Epithelial cell of esophagus (primary cell): ENCODE measurements at regions not wholly inside any gene's neighbourhood (a gene's known extent, or its start where the extent isn't known, plus 50 kb on each side); places are given as distances from the start of the nearest gene placed in this dataset.
"Not testable (repeated sequence)": the region's sequence is repeated elsewhere in the genome, so short reads cannot be mapped to it uniquely, and the experiment has no call there.

ENCODE experiments used
- DNase-seq: peaks from one replicate; pipeline ENCODE4 v3.0.0; 2010; ENCODE audit warnings: low read depth
- H3K4me3 ChIP-seq: 2 replicates; pipeline ENCODE4 v1.5.1; 2011; ENCODE audit warnings: mild to moderate bottlenecking, low read length, control low read depth
- TF ChIP-seq, protein P1 (sequence below): IDR thresholded peaks from 2 replicates; pipeline ENCODE4 v1.5.1; 2011; ENCODE audit warnings: low read depth, mild to moderate bottlenecking, low read length, control low read depth, inconsistent platforms; ENCODE audit not compliant: insufficient read depth; ENCODE audit errors: missing control alignments

DNA sequence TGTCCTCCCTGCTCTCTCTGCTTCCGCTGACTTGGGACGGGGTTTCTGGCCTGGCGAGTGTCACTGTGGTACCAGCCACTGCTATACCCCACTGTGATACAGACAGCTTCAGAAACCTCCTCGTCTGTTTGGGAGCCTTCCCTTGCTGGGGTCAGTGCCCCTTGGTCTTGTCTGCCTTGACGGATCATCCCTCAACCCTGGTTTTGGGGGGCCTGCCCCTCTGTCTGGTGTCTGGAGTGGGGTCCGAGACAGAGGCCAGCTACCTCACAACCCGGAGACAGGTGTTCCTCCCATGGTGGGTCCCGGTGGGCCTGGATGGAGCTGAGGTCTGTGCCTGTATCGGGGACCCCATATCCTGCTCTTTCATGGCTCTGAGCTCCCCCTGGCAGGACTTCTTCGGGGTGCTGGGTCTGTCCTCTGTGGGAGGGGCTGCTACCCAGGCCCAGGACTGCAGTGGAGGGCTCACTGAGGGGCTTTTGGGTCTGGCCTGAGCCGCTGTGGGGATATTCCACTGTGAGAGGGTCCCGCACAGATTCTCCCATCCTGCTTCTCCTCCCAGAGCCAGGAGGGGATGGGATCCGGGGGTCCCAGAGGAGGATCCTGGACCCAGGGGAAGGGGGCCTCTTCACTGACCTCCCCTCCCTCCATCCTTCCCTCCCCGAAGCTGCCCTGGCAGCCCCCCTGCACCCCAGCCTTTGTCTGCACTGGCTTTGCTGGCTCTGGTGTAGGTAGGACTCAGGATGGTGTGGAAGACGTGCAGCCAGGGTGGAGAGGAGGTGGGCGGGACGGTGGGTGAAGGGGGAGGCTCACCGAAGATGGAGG lies 365.5 kb downstream of the TMEM121 start:
- H3K4me3 ChIP-seq, result no peak overlapping the region
- TF ChIP-seq, protein P1, sequence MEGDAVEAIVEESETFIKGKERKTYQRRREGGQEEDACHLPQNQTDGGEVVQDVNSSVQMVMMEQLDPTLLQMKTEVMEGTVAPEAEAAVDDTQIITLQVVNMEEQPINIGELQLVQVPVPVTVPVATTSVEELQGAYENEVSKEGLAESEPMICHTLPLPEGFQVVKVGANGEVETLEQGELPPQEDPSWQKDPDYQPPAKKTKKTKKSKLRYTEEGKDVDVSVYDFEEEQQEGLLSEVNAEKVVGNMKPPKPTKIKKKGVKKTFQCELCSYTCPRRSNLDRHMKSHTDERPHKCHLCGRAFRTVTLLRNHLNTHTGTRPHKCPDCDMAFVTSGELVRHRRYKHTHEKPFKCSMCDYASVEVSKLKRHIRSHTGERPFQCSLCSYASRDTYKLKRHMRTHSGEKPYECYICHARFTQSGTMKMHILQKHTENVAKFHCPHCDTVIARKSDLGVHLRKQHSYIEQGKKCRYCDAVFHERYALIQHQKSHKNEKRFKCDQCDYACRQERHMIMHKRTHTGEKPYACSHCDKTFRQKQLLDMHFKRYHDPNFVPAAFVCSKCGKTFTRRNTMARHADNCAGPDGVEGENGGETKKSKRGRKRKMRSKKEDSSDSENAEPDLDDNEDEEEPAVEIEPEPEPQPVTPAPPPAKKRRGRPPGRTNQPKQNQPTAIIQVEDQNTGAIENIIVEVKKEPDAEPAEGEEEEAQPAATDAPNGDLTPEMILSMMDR, result no peak
- DNase-seq, result no peak

DNA sequence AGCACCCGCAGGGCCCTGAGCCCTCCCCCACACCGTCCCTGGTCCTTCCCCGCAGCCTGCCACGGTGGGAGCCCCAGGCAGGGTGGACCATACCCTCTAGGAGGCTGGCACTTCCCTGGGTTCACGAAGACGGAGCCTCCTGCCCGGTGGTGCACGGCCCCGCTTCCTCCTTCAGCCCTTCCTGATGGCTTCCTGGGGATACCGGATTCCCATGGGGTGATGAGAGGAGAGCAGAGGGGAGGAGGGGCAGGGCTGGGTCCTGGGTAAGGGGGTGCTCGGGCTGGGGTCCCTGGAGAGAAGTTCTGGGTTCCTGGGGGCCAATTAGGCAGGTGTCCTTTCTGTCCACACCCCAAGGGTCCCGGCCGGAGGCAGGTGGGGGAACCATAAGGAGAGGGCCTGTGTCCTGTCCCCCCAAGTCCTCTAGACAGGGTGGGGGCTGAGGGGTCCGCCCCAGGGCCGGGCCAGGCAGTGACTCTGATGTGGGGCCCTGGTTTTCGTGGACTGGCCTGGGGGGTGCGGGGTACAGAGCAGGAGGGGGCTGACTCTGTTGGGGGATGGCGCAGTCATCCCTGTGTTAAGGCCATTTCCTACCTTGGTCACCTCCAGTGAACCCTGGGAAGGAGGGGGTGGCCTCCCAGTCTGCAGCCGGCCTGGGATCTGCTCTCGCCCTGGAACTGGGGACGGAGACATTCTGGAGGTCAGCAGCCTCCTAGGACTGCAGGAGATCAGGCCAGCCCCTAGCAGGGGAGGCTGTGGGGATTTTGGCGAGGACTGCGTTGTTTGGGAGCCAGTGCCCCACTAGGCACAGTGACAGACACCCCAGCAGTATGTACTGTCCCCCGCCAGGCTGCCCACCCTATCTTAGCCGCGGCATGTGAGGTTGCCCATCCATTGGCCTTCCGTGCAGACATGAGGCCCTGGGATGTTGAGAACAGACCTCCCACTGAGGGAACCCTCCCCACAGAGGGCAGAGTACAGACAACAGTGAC lies 366.4 kb downstream of the TMEM121 start:
- H3K4me3 ChIP-seq, DNase-seq: not testable (repeated sequence)

DNA sequence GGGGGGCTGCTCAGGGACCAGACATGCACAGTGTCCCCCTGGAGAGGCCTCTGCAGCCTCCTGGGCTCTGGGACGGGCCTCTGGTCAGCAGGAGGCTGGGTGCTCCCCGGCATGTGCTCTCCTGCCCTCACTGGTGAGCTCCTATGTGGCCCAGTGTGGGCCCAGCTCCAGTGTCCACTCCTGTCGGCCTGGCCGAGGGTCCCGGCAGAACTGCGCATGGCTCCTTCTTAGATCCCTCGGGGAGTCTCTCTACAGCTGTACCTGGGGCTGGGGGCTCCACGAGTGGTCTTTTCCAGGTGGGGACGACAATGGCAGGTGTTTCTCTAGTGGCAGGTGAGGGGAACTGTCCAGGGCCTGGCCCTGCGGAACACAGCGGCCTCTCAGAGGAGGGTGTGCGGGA lies 367.3 kb downstream of the TMEM121 start:
- H3K4me3 ChIP-seq, DNase-seq: not testable (repeated sequence)

DNA sequence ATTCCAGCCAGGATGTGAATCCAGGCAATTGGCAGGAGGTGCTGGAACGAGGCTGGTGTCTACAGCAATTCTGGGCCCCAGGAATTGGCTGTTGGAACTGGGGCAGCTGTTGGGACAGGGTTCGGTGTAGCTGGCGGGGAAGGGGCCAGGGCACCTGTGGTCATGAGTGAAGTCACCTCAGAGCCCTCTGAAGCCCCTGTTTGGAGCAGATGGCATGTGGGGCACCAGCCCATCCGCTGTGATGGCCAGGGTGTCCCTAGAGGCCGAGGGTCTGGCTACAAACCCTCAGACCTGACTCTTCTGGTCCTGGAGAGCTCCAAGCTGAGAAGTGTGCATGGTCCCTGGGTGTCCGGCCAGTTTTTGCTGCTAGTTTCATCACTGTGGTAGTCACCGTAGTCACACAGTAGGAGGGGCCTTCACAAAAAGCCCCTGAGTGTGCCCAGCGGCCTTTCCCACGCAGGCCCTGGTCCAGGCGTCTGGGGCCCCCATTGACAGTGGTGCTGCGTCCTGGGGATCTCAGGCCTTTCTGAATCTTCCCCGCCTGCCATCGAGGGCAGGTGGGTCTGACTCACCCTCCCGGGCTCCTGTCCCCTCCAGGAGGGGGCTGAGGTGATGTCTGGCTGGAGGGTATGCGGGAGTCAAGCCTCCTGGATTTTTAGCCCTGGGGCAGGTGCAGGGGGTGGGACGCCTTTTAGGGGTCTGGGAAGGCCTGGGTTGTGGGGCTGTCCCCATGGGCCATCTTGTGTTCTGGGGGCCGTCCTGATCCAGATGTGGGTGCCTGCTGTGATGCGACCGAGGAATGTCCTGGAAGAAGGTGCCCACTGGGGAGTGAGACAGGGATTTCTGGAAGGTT lies 368.0 kb downstream of the TMEM121 start:
- TF ChIP-seq, protein P1, result no peak
- no peak for DNase-seq
- no peak overlapping the region for H3K4me3 ChIP-seq

DNA sequence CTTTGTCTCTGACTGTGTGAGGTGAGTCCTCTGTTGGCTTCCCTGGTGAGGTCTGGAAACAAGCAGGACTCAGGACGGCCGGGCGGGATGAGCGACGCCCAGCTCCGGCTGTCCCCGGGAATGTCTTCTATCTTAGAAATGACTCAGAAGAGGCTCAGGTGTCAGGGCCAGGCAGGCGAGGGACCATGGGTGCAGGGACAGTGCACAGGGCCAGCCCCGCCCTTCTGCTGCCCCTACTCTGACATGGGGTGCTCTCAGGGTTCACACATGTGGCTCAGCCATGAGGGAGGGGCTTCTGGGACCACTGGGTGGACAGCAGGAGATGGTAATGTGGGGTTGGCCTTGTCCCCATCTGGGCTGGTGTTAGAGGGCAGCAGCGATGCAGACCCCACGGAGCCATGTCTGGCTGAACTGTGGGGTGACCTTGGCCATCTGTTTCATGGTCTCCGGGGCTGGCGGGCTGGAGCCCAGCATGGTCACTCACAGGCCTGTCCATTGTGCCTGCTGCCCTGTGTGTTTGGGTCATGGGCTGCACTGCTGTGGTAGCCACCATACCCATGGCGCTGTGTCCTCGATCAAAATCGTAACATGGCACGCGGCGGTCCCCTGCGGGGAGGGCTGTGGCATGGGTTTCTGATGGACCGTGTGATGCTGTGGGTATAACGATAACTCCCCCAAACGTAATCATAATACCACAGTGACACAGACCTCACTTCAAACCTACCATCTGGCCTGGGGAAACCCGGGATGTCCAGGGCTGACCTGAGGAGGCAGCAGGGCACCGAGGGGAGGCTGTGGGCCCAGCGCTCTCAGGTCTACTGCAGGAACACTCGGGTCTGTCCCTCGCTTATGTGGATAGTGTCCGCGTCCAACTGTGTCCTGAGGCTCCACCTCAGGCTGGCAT lies 368.8 kb downstream of the TMEM121 start:
- TF ChIP-seq, protein P1, result no peak
- no peak for DNase-seq
- H3K4me3 ChIP-seq, result no peak overlapping the region

DNA sequence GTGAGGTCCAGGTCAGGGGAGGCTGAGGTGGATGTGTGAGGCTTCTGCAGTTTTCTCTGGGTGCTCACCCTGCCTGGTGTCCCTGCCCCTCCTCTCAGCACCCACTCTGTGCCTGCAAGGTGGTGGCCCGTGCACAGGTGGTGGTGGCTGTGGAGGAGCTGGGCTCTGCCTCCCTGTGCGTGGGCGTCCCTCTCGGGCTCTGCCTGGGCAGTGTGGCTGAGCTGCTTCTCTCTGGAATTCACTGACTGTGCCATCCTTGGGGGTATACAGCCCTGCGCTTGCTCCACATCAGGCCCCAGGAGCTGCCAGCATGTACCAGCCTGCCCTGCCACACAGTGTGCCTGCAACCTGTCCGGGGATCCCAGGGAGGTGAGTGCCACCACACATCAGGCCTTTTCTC lies 369.8 kb downstream of the TMEM121 start:
- H3K4me3 ChIP-seq, DNase-seq: not testable (repeated sequence)

DNA sequence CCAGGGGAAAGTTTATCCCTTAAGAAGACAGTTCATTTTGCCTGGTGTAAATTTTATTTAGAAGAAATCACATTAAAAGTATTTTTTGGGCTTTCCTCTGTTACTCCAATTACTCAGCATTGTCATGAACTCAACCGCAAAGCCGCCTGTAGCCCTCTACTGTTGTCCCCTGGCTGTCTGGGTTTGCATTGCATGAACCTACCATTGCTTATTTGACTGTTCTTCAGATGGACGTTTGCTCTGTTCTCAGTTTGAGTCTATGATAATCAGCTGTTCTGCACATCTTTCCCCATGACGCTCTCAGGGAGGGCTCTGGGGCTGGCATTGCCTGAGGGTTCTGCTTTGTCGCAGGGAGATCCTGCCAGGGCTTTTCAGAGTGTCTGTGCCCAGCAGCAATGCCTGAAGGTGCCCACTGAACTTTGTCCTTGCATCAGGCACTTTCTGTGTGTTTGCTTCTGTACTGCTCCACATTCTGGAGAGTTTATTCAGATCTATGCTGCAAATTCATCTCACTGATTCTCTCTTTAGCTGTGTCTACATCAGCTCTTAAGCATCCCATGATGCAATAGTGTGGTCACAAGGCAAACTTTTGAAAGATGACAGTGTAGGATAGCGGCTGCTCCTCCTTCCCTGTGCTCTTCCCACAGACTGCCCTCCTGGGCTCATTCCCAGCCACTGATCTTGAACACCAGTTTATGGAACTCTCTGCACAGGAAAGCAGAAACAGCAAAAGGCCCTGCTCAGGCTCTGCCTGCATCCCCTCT lies 370.8 kb downstream of the TMEM121 start:
- not testable (repeated sequence) for H3K4me3 ChIP-seq, DNase-seq

DNA sequence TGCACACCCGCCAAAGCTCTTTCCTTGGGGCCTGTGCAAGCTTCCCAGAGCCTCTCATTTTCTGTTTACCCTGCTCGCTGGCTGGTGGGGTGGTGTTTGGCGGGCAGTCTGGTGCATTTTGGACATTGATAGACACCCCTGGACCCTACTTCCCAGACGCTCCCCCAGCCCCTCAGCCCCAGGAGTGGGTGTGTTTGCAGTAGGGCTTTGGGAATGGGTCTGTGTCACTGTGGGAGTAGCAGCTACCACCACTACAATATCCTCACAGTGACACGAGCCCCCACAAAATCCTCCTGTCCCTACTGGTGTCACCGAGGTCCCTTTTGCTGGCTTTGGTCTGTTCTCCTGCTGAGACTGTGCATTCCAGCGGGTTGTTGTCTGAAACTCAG lies 371.3 kb downstream of the TMEM121 start:
- DNase-seq, result no peak
- TF ChIP-seq, protein P1, result no peak
- no peak overlapping the region for H3K4me3 ChIP-seq
